GM12874 (cell line): ENCODE measurements at regions not wholly inside any gene's neighbourhood (a gene's known extent, or its start where the extent isn't known, plus 50 kb on each side); places are given as distances from the start of the nearest gene placed in this dataset.

Source experiments
- CTCF ChIP-seq: IDR thresholded peaks from 2 replicates; pipeline ENCODE4 v1.5.1; 2011; ENCODE audit warnings: low read depth, mild to moderate bottlenecking, control low read depth, low read length, moderate library complexity; ENCODE audit not compliant: insufficient read depth

GRCh38 chr5:87151547-87151946, 116.1 kb upstream of the RASA1 start:
- TF ChIP-seq CTCF = no peak

GRCh38 chr5:87152886-87153285, 114.8 kb upstream of the RASA1 start:
- no peak for TF ChIP-seq CTCF

- no peak for TF ChIP-seq CTCF
Observed at GRCh38 chr5:87154191-87154590, 113.5 kb upstream of the RASA1 start.

GRCh38 chr5:87155106-87155505, 112.6 kb upstream of the RASA1 start:
- TF ChIP-seq CTCF = no peak

- no peak for TF ChIP-seq CTCF
Observed at GRCh38 chr5:87156631-87157030, 111.1 kb upstream of the RASA1 start.

GRCh38 chr5:87164409-87164808, 103.3 kb upstream of the RASA1 start:
- TF ChIP-seq CTCF = no peak

GRCh38 chr5:87169300-87169991, 98.2 kb upstream of the RASA1 start:
- no peak for TF ChIP-seq CTCF
